ENCODE measurements at regions not wholly inside any gene's neighbourhood (a gene's known extent, or its start where the extent isn't known, plus 50 kb on each side); places are given as distances from the start of the nearest gene placed in this dataset.

- TF ChIP-seq CTCF (conservative IDR thresholded peaks at IDR 0.05 in 1 of 2, IDR thresholded peaks at IDR 0.05 in 1 of 2; ENCODE audit: extremely low read depth in 1 of 2, insufficient read depth in 1 of 2, low read depth in 1 of 2, low read length in 2 of 2) (no peak), EZH2 (IDR thresholded peaks at IDR 0.05; ENCODE audit: borderline replicate concordance, low read length) (no peak)
These were observed 86.9 kb upstream of the C15orf39 start for GRCh38 chr15:75114796-75115195.
